ENCODE measurements at regions not wholly inside any gene's neighbourhood (a gene's known extent, or its start where the extent isn't known, plus 50 kb on each side); places are given as distances from the start of the nearest gene placed in this dataset.
A peak's percentile ranks its signal among the peaks of the same experiment; 100 is the strongest.
"Not testable (repeated sequence)": the region's sequence is repeated elsewhere in the genome, so short reads cannot be mapped to it uniquely, and the experiment has no call there.

GRCh38 chr1:192517716-192518355, 57.7 kb upstream of the RGS1 start:
- H3K4me1 Mint-ChIP-seq: peaks cover 46% of the 10 kb centered on the region
- DNase-seq; H2AFZ ChIP-seq (ENCODE audit: insufficient read depth, low read depth, low read length, poor library complexity, severe bottlenecking); H3K27ac Mint-ChIP-seq; H4K20me1 ChIP-seq (ENCODE audit: control insufficient read depth, insufficient read depth, low read length, poor library complexity, severe bottlenecking); ATAC-seq (ENCODE audit: low read depth); H3K9me3 ChIP-seq (ENCODE audit: control extremely low read depth in 1 of 3, control insufficient read depth in 2 of 3, insufficient read depth in 1 of 3, low read length in 2 of 3); H3K9me3 Mint-ChIP-seq (ENCODE audit: insufficient read depth); H3K4me2 ChIP-seq (replicated peaks; ENCODE audit: low read depth, low read length, poor library complexity, severe bottlenecking); H3K9ac ChIP-seq (ENCODE audit: low read length); H3K27ac ChIP-seq (ENCODE audit: low read length in 2 of 2); H3K79me2 ChIP-seq (ENCODE audit: control insufficient read depth, insufficient read depth, low read length); POLR2A ChIA-PET; H3K36me3 ChIP-seq (replicated peaks in 1 of 2; ENCODE audit: control extremely low read depth in 1 of 2, control insufficient read depth in 1 of 2, extremely low read depth in 1 of 2, insufficient read depth in 2 of 2, low read length in 1 of 2); H3K4me3 ChIP-seq (ENCODE audit: control extremely low read depth in 1 of 5, extremely low read depth in 1 of 5, insufficient read depth in 1 of 5, low read depth in 2 of 5, low read length in 4 of 5): not testable (repeated sequence)
- CTCF ChIA-PET: interaction anchor here (1.1 to 3.9 kb wide), 6 partner anchors 11 to 1777 kb away, joined by 3 to 26 read pairs (median 6); no protein-coding TSS in a partner anchor
- 81% methylated on average over 2 of the region's 6 CpGs for WGBS (ENCODE audit: insufficient coverage)
- H3K27me3 Mint-ChIP-seq: peaks cover 11% of the 10 kb centered on the region
- intact Hi-C loops (cut with micrococcal nuclease): loop anchor here (1.0 to 5.0 kb wide), 6 partner anchors 12 to 289 kb away; partner anchors contain the start of gene RGS2
- H3K4me3 Mint-ChIP-seq: peak overlapping the region; percentile 1
- Histone ChIP-seq H3K27me3 (replicated peaks in 1 of 4; ENCODE audit: control extremely low read depth in 1 of 4, control insufficient read depth in 3 of 4, insufficient read depth in 4 of 4, low read length in 3 of 4) (peaks cover 0 to 10% (median 6%) of the 10 kb centered on the region in 4 experiments), H3K4me1 (ENCODE audit: control insufficient read depth in 2 of 2, insufficient read depth in 2 of 2, low read length in 2 of 2) (peaks cover 37 to 42% of the 10 kb centered on the region in 2 donors)

GRCh38 chr1:192518700-192519099, 56.9 kb upstream of the RGS1 start:
- H2AFZ ChIP-seq (ENCODE audit: insufficient read depth, low read depth, low read length, poor library complexity, severe bottlenecking): no peak overlapping the region
- no peak overlapping the region for H3K9ac ChIP-seq (ENCODE audit: low read length)
- DNase-seq (no peak), ATAC-seq (ENCODE audit: low read depth) (no peak)
- peaks cover 8% of the 10 kb centered on the region for H3K27me3 Mint-ChIP-seq
- no peak overlapping the region for H3K27ac ChIP-seq (ENCODE audit: low read length in 2 of 2)
- CTCF ChIA-PET: interaction anchor here (1.1 to 2.1 kb wide), 2 partner anchors 12 to 38 kb away, joined by 3 to 6 read pairs; no protein-coding TSS in a partner anchor
- H3K9me3 Mint-ChIP-seq (ENCODE audit: insufficient read depth): no peaks in the 10 kb centered on the region
- H3K4me3 ChIP-seq (ENCODE audit: control extremely low read depth in 1 of 5, extremely low read depth in 1 of 5, insufficient read depth in 1 of 5, low read depth in 2 of 5, low read length in 4 of 5): no peak overlapping the region
- H3K4me2 ChIP-seq (replicated peaks; ENCODE audit: low read depth, low read length, poor library complexity, severe bottlenecking): no peak overlapping the region
- TF ChIP-seq EZH2 (IDR thresholded peaks at IDR 0.05; ENCODE audit: borderline replicate concordance, insufficient read depth, low read depth, low read length, poor library complexity, severe bottlenecking): no peak
- TF ChIP-seq CTCF (IDR thresholded peaks at IDR 0.05): no peak
- peaks cover 0 to 10% (median 4%) of the 10 kb centered on the region in 4 experiments for H3K27me3 ChIP-seq (replicated peaks in 1 of 4; ENCODE audit: control extremely low read depth in 1 of 4, control insufficient read depth in 3 of 4, insufficient read depth in 4 of 4, low read length in 3 of 4)
- H3K9me3 ChIP-seq (ENCODE audit: control extremely low read depth in 1 of 3, control insufficient read depth in 2 of 3, insufficient read depth in 1 of 3, low read length in 2 of 3): peaks cover 0 to 4% (median 1%) of the 10 kb centered on the region in 3 donors
- H3K36me3 ChIP-seq (replicated peaks in 1 of 2; ENCODE audit: control extremely low read depth in 1 of 2, control insufficient read depth in 1 of 2, extremely low read depth in 1 of 2, insufficient read depth in 2 of 2, low read length in 1 of 2): no peaks in the 10 kb centered on the region
- H3K4me3 Mint-ChIP-seq: no peak overlapping the region
- no peak overlapping the region for H3K27ac Mint-ChIP-seq
- no peaks in the 10 kb centered on the region for H3K79me2 ChIP-seq (ENCODE audit: control insufficient read depth, insufficient read depth, low read length)
- H3K4me1 Mint-ChIP-seq: peaks cover 42% of the 10 kb centered on the region
- H4K20me1 ChIP-seq (ENCODE audit: control insufficient read depth, insufficient read depth, low read length, poor library complexity, severe bottlenecking): no peaks in the 10 kb centered on the region
- POLR2A ChIA-PET: no interaction called here
- H3K4me1 ChIP-seq (ENCODE audit: control insufficient read depth in 2 of 2, insufficient read depth in 2 of 2, low read length in 2 of 2): peaks cover 33 to 34% of the 10 kb centered on the region in 2 donors
- intact Hi-C loops (cut with micrococcal nuclease): loop anchor here (5.0 kb wide), 3 partner anchors 39 to 289 kb away; partner anchors contain the start of gene RGS2

Measured in B cell (primary cell).